ENCODE measurements at regions not wholly inside any gene's neighbourhood (a gene's known extent, or its start where the extent isn't known, plus 50 kb on each side); places are given as distances from the start of the nearest gene placed in this dataset.

GRCh38 chr5:173535976-173536639 is 80.3 kb downstream of the BOD1 start:
- Histone ChIP-seq H3K36me3 (ENCODE audit: low read length) (no peaks in the 10 kb centered on the region), H3F3A (ENCODE audit: insufficient read depth) (no peaks in the 10 kb centered on the region), H3K27me3 (ENCODE audit: low read length) (no peaks in the 10 kb centered on the region), H3K4me2 (ENCODE audit: low read depth, low read length, poor library complexity, severe bottlenecking) (no peak overlapping the region), H2AFZ (ENCODE audit: low read depth, low read length, severe bottlenecking) (no peak overlapping the region), H3K9me2 (replicated peaks; ENCODE audit: insufficient read depth, low read length) (no peaks in the 10 kb centered on the region), H3K4me3 (ENCODE audit: insufficient read depth, low read length, poor library complexity, severe bottlenecking) (no peak overlapping the region), H4K20me1 (ENCODE audit: low read depth, low read length) (no peaks in the 10 kb centered on the region), H3K27ac (ENCODE audit: low read depth, low read length) (no peak overlapping the region), H3K79me2 (ENCODE audit: insufficient read depth, low read length) (no peaks in the 10 kb centered on the region), H3K9me3 (ENCODE audit: insufficient read depth, low read length) (no peaks in the 10 kb centered on the region), H3K9ac (ENCODE audit: low read length) (no peak overlapping the region)
- TF ChIP-seq EZH2phosphoT487 (conservative IDR thresholded peaks at IDR 0.05; ENCODE audit: low read length) = no peak
- TF ChIP-seq, protein P1, sequence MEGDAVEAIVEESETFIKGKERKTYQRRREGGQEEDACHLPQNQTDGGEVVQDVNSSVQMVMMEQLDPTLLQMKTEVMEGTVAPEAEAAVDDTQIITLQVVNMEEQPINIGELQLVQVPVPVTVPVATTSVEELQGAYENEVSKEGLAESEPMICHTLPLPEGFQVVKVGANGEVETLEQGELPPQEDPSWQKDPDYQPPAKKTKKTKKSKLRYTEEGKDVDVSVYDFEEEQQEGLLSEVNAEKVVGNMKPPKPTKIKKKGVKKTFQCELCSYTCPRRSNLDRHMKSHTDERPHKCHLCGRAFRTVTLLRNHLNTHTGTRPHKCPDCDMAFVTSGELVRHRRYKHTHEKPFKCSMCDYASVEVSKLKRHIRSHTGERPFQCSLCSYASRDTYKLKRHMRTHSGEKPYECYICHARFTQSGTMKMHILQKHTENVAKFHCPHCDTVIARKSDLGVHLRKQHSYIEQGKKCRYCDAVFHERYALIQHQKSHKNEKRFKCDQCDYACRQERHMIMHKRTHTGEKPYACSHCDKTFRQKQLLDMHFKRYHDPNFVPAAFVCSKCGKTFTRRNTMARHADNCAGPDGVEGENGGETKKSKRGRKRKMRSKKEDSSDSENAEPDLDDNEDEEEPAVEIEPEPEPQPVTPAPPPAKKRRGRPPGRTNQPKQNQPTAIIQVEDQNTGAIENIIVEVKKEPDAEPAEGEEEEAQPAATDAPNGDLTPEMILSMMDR (IDR thresholded peaks at IDR 0.05; ENCODE audit: insufficient read depth, low read length, poor library complexity, severe bottlenecking) = no peak

DNA sequence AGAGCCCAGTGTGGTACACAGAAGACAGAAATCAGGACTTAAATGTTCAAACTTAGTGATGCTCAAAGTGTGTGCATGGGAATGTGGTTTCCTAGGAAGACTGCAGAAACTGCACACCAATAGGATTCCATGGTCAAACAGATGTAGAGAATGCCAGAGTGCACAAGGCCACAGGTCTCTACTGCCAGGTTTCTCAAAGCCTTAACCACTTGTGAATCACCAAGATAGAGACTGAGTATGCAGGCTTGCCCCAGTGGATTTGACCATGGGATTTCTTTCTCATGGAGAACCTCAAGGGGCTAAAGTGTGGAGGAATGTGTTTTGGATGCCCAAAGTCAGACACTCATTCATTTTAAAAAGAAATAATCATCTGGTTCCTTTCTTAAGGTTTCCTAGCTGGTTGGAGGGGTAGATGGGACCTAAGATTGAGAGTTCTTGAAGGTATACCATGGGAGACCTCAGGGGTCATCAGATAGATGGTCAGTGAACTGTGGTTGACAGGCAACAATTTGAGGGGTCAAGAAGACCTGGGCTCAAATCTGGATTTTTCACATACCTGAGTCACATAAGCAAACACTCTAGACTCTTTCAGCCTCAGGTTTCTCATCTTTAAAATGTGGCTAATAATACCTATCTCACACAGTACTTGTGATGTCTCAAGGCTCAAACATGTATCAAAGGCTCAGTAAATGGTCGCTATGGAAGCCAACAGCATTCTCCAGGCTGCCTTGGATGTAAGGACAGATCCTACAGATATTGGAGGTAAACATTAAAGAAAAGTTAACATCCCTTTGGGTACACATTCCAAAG is 81.1 kb downstream of the BOD1 start:
- Histone ChIP-seq H3F3A (ENCODE audit: insufficient read depth) (no peaks in the 10 kb centered on the region), H4K20me1 (ENCODE audit: low read depth, low read length) (no peaks in the 10 kb centered on the region), H3K27me3 (ENCODE audit: low read length) (no peaks in the 10 kb centered on the region), H3K9me2 (replicated peaks; ENCODE audit: insufficient read depth, low read length) (no peaks in the 10 kb centered on the region), H3K79me2 (ENCODE audit: insufficient read depth, low read length) (no peaks in the 10 kb centered on the region), H3K4me2 (ENCODE audit: low read depth, low read length, poor library complexity, severe bottlenecking) (no peak overlapping the region), H2AFZ (ENCODE audit: low read depth, low read length, severe bottlenecking) (no peak overlapping the region), H3K4me3 (ENCODE audit: insufficient read depth, low read length, poor library complexity, severe bottlenecking) (no peak overlapping the region), H3K27ac (ENCODE audit: low read depth, low read length) (no peak overlapping the region), H3K9ac (ENCODE audit: low read length) (no peak overlapping the region), H3K36me3 (ENCODE audit: low read length) (no peaks in the 10 kb centered on the region), H3K9me3 (ENCODE audit: insufficient read depth, low read length) (no peaks in the 10 kb centered on the region)
- TF ChIP-seq, protein P1 (IDR thresholded peaks at IDR 0.05; ENCODE audit: insufficient read depth, low read length, poor library complexity, severe bottlenecking) = no peak
- no peak for TF ChIP-seq EZH2phosphoT487 (conservative IDR thresholded peaks at IDR 0.05; ENCODE audit: low read length)

DNA sequence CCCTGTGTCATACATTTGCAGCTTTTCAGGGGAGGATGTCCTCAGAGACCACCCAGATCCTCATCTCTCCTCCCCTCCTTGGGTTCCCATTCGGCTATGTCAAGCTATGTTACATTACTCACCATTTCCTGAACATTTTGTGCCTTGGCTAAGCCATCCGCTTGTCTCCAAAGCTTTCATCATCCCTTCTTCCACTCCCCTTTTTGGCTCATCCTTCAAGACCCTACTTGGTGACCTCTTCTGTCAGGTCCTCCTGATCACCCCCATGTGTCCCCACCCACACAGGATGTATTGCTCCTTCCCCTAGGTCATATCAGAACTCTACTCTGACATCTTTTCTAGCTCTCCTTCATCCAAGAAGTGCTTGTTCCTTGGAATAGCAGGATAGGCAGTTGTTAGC is 81.8 kb downstream of the BOD1 start:
- Histone ChIP-seq H3K9ac (ENCODE audit: low read length) (no peak overlapping the region), H3K36me3 (ENCODE audit: low read length) (no peaks in the 10 kb centered on the region), H3K27me3 (ENCODE audit: low read length) (no peaks in the 10 kb centered on the region), H3K79me2 (ENCODE audit: insufficient read depth, low read length) (no peaks in the 10 kb centered on the region), H4K20me1 (ENCODE audit: low read depth, low read length) (no peaks in the 10 kb centered on the region), H3K9me3 (ENCODE audit: insufficient read depth, low read length) (no peaks in the 10 kb centered on the region), H3K4me3 (ENCODE audit: insufficient read depth, low read length, poor library complexity, severe bottlenecking) (no peak overlapping the region), H3K4me2 (ENCODE audit: low read depth, low read length, poor library complexity, severe bottlenecking) (no peak overlapping the region), H3K9me2 (replicated peaks; ENCODE audit: insufficient read depth, low read length) (no peaks in the 10 kb centered on the region), H3F3A (ENCODE audit: insufficient read depth) (no peaks in the 10 kb centered on the region), H2AFZ (ENCODE audit: low read depth, low read length, severe bottlenecking) (no peak overlapping the region), H3K27ac (ENCODE audit: low read depth, low read length) (no peak overlapping the region)
- no peak for TF ChIP-seq EZH2phosphoT487 (conservative IDR thresholded peaks at IDR 0.05; ENCODE audit: low read length)
- TF ChIP-seq, protein P1 (IDR thresholded peaks at IDR 0.05; ENCODE audit: insufficient read depth, low read length, poor library complexity, severe bottlenecking) = no peak

Measured in SU-DHL-6 (cell line).